ENCODE measurements at regions not wholly inside any gene's neighbourhood (a gene's known extent, or its start where the extent isn't known, plus 50 kb on each side); places are given as distances from the start of the nearest gene placed in this dataset.

- Histone ChIP-seq H3K36me3 (ENCODE audit: control insufficient read depth, insufficient read depth, low read length, severe bottlenecking) (no peaks in the 10 kb centered on the region), H3K27me3 (replicated peaks; ENCODE audit: control insufficient read depth, insufficient read depth, low read length) (no peaks in the 10 kb centered on the region), H3K4me3 (ENCODE audit: low read length) (no peak overlapping the region), H3K9me3 (ENCODE audit: control insufficient read depth, low read length) (peaks cover 29% of the 10 kb centered on the region), H3K4me1 (ENCODE audit: control insufficient read depth, insufficient read depth, low read length) (peaks cover 18% of the 10 kb centered on the region), H3K9ac (ENCODE audit: low read length) (no peak overlapping the region)
- DNase-seq (ENCODE audit: low read depth) = no peak
These were observed 810.1 kb upstream of the CELF2 start for GRCh38 chr10:10207538-10207937.

GRCh38 chr10:10208196-10208595 is 809.5 kb upstream of the CELF2 start:
- Histone ChIP-seq H3K4me3 (ENCODE audit: low read length) (no peak overlapping the region), H3K9me3 (ENCODE audit: control insufficient read depth, low read length) (peaks cover 26% of the 10 kb centered on the region), H3K27me3 (replicated peaks; ENCODE audit: control insufficient read depth, insufficient read depth, low read length) (no peaks in the 10 kb centered on the region), H3K36me3 (ENCODE audit: control insufficient read depth, insufficient read depth, low read length, severe bottlenecking) (no peaks in the 10 kb centered on the region), H3K9ac (ENCODE audit: low read length) (no peak overlapping the region), H3K4me1 (ENCODE audit: control insufficient read depth, insufficient read depth, low read length) (peaks cover 18% of the 10 kb centered on the region)
- DNase-seq (ENCODE audit: low read depth) = no peak

DNA sequence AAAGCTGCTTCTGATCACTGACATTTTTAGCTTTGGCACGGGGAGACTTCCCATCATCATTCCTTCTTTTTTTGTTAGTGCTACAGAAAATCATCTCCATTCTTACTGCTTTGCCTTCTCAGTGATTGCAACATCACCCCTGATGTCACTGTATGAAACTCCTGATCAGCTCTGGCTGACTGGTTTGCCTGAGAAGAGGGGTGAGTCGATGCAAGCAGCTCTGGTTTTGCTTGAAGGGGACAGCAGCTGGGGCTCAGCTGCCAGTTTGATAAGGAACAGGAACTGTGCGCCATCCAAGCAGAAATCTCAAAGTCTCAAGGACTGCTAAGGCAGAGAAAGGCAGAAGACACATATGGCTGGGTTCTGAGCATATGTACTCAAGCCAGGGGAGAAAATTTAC is 808.5 kb upstream of the CELF2 start:
- Histone ChIP-seq H3K9ac (ENCODE audit: low read length) (peak overlapping the region; percentile 72), H3K27me3 (replicated peaks; ENCODE audit: control insufficient read depth, insufficient read depth, low read length) (no peaks in the 10 kb centered on the region), H3K4me3 (ENCODE audit: low read length) (peak overlapping the region; percentile 57), H3K4me1 (ENCODE audit: control insufficient read depth, insufficient read depth, low read length) (peaks cover 18% of the 10 kb centered on the region), H3K9me3 (ENCODE audit: control insufficient read depth, low read length) (peaks cover 17% of the 10 kb centered on the region), H3K36me3 (ENCODE audit: control insufficient read depth, insufficient read depth, low read length, severe bottlenecking) (no peaks in the 10 kb centered on the region)
- no peak for DNase-seq (ENCODE audit: low read depth)

GRCh38 chr10:10211409-10211808 is 806.3 kb upstream of the CELF2 start:
- Histone ChIP-seq H3K9me3 (ENCODE audit: control insufficient read depth, low read length) (no peaks in the 10 kb centered on the region), H3K4me3 (ENCODE audit: low read length) (no peak overlapping the region), H3K36me3 (ENCODE audit: control insufficient read depth, insufficient read depth, low read length, severe bottlenecking) (no peaks in the 10 kb centered on the region), H3K27me3 (replicated peaks; ENCODE audit: control insufficient read depth, insufficient read depth, low read length) (no peaks in the 10 kb centered on the region), H3K9ac (ENCODE audit: low read length) (no peak overlapping the region), H3K4me1 (ENCODE audit: control insufficient read depth, insufficient read depth, low read length) (peaks cover 18% of the 10 kb centered on the region)
- no peak for DNase-seq (ENCODE audit: low read depth)

GRCh38 chr10:10213237-10213636 is 804.4 kb upstream of the CELF2 start:
- H3K4me3 ChIP-seq (ENCODE audit: low read length) = no peak overlapping the region
- peaks cover 13% of the 10 kb centered on the region for H3K4me1 ChIP-seq (ENCODE audit: control insufficient read depth, insufficient read depth, low read length)
- H3K27me3 ChIP-seq (replicated peaks; ENCODE audit: control insufficient read depth, insufficient read depth, low read length) = no peaks in the 10 kb centered on the region
- no peak for DNase-seq (ENCODE audit: low read depth)
- H3K9ac ChIP-seq (ENCODE audit: low read length) = no peak overlapping the region
- H3K9me3 ChIP-seq (ENCODE audit: control insufficient read depth, low read length) = no peaks in the 10 kb centered on the region
- no peaks in the 10 kb centered on the region for H3K36me3 ChIP-seq (ENCODE audit: control insufficient read depth, insufficient read depth, low read length, severe bottlenecking)

GRCh38 chr10:10222304-10222841 is 795.3 kb upstream of the CELF2 start:
- DNase-seq (ENCODE audit: low read depth) = no peak

DNA sequence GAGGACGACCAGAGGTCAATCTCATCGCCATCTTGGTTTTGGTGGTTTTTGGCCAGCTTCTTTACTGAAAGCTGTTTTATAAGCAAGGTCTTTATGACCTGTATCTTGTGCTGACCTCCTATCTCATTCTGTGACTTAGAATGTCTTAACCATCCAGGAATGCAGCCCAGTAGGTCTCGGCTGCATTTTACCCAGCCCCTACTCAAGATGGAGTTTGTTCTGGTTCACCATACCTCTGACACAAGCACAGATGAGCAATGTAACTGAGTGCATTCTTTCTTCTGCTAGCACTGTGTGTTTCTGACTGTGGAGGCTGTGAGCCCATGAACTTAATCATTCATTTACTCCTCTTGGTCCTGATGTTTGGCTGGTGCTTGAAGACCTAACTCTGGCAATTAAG is 794.5 kb upstream of the CELF2 start:
- H3K9ac ChIP-seq (ENCODE audit: low read length) = no peak overlapping the region
- peaks cover 12% of the 10 kb centered on the region for H3K4me1 ChIP-seq (ENCODE audit: control insufficient read depth, insufficient read depth, low read length)
- H3K36me3 ChIP-seq (ENCODE audit: control insufficient read depth, insufficient read depth, low read length, severe bottlenecking) = no peaks in the 10 kb centered on the region
- DNase-seq (ENCODE audit: low read depth) = no peak
- no peak overlapping the region for H3K4me3 ChIP-seq (ENCODE audit: low read length)
- H3K27me3 ChIP-seq (replicated peaks; ENCODE audit: control insufficient read depth, insufficient read depth, low read length) = no peaks in the 10 kb centered on the region
- no peaks in the 10 kb centered on the region for H3K9me3 ChIP-seq (ENCODE audit: control insufficient read depth, low read length)

More at GRCh38 chr10:10222304-10222841, 795.3 kb upstream of the CELF2 start:
- Histone ChIP-seq H3K4me3 (ENCODE audit: low read length) (no peak overlapping the region), H3K9ac (ENCODE audit: low read length) (peak overlapping the region; percentile 24), H3K4me1 (ENCODE audit: control insufficient read depth, insufficient read depth, low read length) (peaks cover 12% of the 10 kb centered on the region), H3K36me3 (ENCODE audit: control insufficient read depth, insufficient read depth, low read length, severe bottlenecking) (no peaks in the 10 kb centered on the region), H3K27me3 (replicated peaks; ENCODE audit: control insufficient read depth, insufficient read depth, low read length) (no peaks in the 10 kb centered on the region), H3K9me3 (ENCODE audit: control insufficient read depth, low read length) (no peaks in the 10 kb centered on the region)

- Histone ChIP-seq H3K9me3 (ENCODE audit: control insufficient read depth, low read length) (no peaks in the 10 kb centered on the region), H3K36me3 (ENCODE audit: control insufficient read depth, insufficient read depth, low read length, severe bottlenecking) (no peaks in the 10 kb centered on the region), H3K27me3 (replicated peaks; ENCODE audit: control insufficient read depth, insufficient read depth, low read length) (no peaks in the 10 kb centered on the region), H3K9ac (ENCODE audit: low read length) (no peak overlapping the region), H3K4me1 (ENCODE audit: control insufficient read depth, insufficient read depth, low read length) (peaks cover 12% of the 10 kb centered on the region), H3K4me3 (ENCODE audit: low read length) (no peak overlapping the region)
- no peak for DNase-seq (ENCODE audit: low read depth)
These were observed 792.5 kb upstream of the CELF2 start for GRCh38 chr10:10225136-10225676.

DNA sequence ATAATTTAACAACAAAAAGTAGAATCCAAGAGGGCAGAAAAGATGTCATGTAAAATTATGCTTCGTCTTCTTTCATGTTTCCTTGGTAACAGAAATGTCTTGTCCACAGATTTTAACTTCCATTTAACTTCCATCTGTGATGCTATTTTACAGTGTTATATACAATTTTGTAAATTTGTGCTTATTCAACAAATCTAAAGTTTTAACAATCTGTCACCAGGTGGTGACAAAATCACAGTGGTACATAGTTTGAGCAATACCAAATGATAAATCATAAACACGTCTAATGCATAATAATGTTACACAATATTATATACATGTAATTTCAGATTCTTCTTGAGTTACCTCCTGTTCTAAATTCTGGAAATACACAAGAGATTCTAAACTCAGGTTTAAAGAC is 784.4 kb upstream of the CELF2 start:
- Histone ChIP-seq H3K4me3 (ENCODE audit: low read length) (no peak overlapping the region), H3K9ac (ENCODE audit: low read length) (no peak overlapping the region), H3K4me1 (ENCODE audit: control insufficient read depth, insufficient read depth, low read length) (no peaks in the 10 kb centered on the region), H3K36me3 (ENCODE audit: control insufficient read depth, insufficient read depth, low read length, severe bottlenecking) (no peaks in the 10 kb centered on the region), H3K9me3 (ENCODE audit: control insufficient read depth, low read length) (no peaks in the 10 kb centered on the region), H3K27me3 (replicated peaks; ENCODE audit: control insufficient read depth, insufficient read depth, low read length) (no peaks in the 10 kb centered on the region)
- DNase-seq (ENCODE audit: low read depth) = no peak

GRCh38 chr10:10235003-10235402 is 782.7 kb upstream of the CELF2 start:
- DNase-seq (ENCODE audit: low read depth) = no peak
- H3K4me1 ChIP-seq (ENCODE audit: control insufficient read depth, insufficient read depth, low read length) = no peaks in the 10 kb centered on the region
- no peak overlapping the region for H3K9ac ChIP-seq (ENCODE audit: low read length)
- no peak overlapping the region for H3K4me3 ChIP-seq (ENCODE audit: low read length)
- H3K27me3 ChIP-seq (replicated peaks; ENCODE audit: control insufficient read depth, insufficient read depth, low read length) = no peaks in the 10 kb centered on the region
- H3K36me3 ChIP-seq (ENCODE audit: control insufficient read depth, insufficient read depth, low read length, severe bottlenecking) = no peaks in the 10 kb centered on the region
- no peaks in the 10 kb centered on the region for H3K9me3 ChIP-seq (ENCODE audit: control insufficient read depth, low read length)

GRCh38 chr10:10247585-10247984 is 770.1 kb upstream of the CELF2 start:
- Histone ChIP-seq H3K4me1 (ENCODE audit: control insufficient read depth, insufficient read depth, low read length) (no peaks in the 10 kb centered on the region), H3K36me3 (ENCODE audit: control insufficient read depth, insufficient read depth, low read length, severe bottlenecking) (no peaks in the 10 kb centered on the region), H3K9me3 (ENCODE audit: control insufficient read depth, low read length) (peaks cover 12% of the 10 kb centered on the region), H3K9ac (ENCODE audit: low read length) (no peak overlapping the region), H3K4me3 (ENCODE audit: low read length) (no peak overlapping the region), H3K27me3 (replicated peaks; ENCODE audit: control insufficient read depth, insufficient read depth, low read length) (no peaks in the 10 kb centered on the region)
- DNase-seq (ENCODE audit: low read depth) = no peak

GRCh38 chr10:10256860-10257259 is 760.8 kb upstream of the CELF2 start:
- H3K9ac ChIP-seq (ENCODE audit: low read length) = no peak overlapping the region
- no peaks in the 10 kb centered on the region for H3K9me3 ChIP-seq (ENCODE audit: control insufficient read depth, low read length)
- DNase-seq (ENCODE audit: low read depth) = no peak
- H3K4me3 ChIP-seq (ENCODE audit: low read length) = no peak overlapping the region
- H3K4me1 ChIP-seq (ENCODE audit: control insufficient read depth, insufficient read depth, low read length) = no peaks in the 10 kb centered on the region
- no peaks in the 10 kb centered on the region for H3K36me3 ChIP-seq (ENCODE audit: control insufficient read depth, insufficient read depth, low read length, severe bottlenecking)
- no peaks in the 10 kb centered on the region for H3K27me3 ChIP-seq (replicated peaks; ENCODE audit: control insufficient read depth, insufficient read depth, low read length)
